Stimulated activated CD8-positive, alpha-beta memory T cell treated with anti-CD3 and anti-CD28 coated beads, Interleukin-7, amount 100 ng/mL, for 48 hours (primary cell): ENCODE measurements at regions not wholly inside any gene's neighbourhood (a gene's known extent, or its start where the extent isn't known, plus 50 kb on each side); places are given as distances from the start of the nearest gene placed in this dataset.
"Not testable (repeated sequence)": the region's sequence is repeated elsewhere in the genome, so short reads cannot be mapped to it uniquely, and the experiment has no call there.

Source experiments
- DNase-seq, 2 donors: peaks; one replicate each; pipeline ENCODE4 v3.0.0-alpha.2; 2020; ENCODE audit warnings: low read depth in 1 of 2; ENCODE audit errors: extremely low read depth in 1 of 2

DNA sequence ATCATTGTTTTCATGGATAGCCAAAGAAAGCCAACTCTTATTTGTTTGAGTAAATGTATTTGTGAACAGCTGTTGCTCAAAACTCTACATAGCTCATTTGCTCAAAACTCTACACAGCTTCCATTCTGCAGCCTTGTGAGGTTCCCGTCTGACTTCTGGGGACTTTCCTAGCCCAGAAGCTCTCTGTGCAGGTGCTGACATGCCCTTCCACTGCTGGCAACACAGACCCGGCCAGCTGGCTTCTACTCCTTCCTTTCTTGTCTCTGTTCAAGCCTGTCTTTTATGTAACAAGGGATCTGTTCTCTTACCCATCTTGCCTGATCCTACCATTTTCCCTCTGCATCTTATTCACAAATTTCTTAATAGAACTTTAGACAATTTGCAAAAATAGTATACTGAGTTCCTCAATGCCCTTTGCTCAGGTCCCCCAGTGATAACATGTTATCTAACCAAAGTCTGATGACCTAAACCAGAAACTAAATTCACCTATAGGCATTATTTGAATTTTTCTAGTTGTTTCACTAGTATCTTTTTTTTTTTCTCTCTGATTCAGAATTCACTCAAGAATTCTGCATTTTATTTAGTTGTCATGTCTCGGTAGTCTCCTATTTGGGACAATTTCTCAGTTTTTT lies 556.5 kb upstream of the SEMA6A start:
- DNase-seq: no peak

GRCh38 chr5:117118499-117118898 lies 543.9 kb upstream of the SEMA6A start:
- no peak for DNase-seq

- DNase-seq: not testable (repeated sequence)
These were observed 542.7 kb upstream of the SEMA6A start for GRCh38 chr5:117117314-117117713.

DNA sequence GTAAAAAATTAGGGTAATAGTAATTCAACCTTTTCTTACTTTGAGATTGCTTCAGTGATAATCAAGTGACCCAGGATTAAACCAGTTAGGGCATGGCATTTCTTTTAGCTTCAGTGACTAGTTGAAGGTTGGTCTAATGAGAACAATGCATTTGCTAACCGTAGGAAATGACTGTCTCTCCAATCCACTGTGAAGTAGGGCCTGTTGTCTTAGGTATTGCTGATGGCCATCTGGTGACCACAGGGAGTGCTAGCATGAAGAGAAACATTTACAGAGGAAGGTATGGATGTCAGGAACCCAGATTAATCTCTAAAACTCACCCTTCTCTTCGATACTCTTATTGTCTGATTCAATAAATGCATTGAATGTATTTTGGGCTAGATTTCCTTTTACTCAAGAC lies 535.9 kb upstream of the SEMA6A start:
- DNase-seq: no peak

DNA sequence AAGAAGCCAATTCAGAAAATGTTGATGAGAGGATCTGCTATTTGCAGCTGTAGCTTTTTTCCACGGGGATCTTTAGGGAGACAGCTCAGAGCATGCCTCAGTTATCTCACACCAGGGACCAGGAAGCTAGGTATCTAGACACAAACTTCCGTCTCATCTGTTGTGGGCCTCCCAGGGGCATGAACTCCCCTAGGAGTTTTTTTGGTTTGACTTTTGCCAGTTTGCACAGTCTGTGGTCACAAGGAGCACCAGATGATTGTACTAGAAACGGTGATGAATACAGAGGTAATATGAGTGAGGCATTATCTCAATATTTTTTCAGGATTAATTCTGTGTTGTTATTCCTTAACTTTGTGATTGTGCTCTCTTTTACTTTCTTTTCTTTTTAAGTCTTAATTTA lies 533.2 kb upstream of the SEMA6A start:
- DNase-seq: no peak

- no peak for DNase-seq
These were observed 529.1 kb upstream of the SEMA6A start for GRCh38 chr5:117103703-117104102.

DNA sequence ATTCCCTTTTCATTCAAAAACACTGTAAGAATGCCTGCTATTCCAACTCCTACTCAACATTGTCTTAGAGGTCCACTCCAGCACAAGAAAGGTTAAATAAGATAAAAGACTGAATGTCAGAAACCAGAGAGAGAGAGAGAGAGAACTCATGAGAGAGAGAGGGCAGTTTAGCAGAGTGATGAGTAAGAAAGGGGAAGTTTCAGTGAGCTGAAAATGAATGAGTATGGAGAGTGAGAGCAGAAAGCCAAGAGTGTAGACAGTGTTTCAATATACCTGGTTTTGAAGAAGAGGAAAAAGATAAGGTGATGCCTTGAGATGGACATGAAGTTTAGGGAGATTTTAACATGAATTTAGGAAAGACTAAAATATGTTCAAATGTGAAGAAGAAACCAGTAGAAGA lies 528.0 kb upstream of the SEMA6A start:
- DNase-seq: no peak

GRCh38 chr5:117100176-117100575 lies 525.6 kb upstream of the SEMA6A start:
- no peak for DNase-seq

GRCh38 chr5:117098094-117098493 lies 523.5 kb upstream of the SEMA6A start:
- no peak for DNase-seq

DNA sequence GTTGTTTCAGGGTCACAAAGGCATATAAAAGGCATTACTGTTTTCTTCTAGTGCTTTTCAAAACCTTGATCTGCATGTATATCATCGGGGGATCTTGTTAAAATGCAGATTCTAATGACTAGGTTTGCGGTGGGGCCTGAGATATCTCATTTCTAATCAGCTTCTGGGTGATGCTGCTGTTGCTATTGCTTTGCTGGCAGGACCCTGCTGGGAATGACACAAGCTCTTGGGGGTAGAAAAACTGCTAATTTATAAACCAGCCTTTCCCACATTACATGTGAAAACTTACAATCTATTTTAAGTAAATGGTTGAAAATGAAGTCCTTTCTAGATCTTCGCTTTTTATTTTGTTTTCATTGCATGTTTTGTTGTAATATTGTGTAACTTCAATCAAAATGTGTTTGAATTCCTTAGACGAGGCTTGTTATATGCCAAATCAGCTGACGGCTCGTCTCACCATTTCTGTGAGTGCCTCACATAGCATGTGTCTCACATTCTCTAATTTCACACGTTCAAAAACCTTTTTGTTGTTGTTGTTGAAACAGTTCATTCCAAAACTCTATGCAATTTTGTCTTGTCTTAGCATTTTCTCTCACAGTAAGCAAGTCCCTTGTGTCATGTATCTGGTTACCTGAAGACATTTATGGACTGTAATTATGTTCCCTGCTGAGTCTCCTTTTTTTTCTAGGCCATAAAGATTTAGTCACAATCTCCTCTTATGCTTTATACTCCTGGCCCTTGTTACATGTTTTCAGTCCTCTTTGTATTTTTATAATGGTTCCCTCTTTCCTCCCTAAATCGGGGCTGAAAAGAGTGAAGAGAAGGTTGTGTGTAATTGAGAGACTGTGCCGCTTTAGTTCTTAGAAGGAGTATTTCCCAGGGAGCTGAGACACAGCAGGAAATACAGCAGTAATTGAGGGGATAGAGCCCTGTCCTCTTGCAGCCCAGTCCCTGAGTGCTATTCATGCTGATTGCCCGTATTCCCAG lies 521.0 kb upstream of the SEMA6A start:
- DNase-seq: no peak

DNA sequence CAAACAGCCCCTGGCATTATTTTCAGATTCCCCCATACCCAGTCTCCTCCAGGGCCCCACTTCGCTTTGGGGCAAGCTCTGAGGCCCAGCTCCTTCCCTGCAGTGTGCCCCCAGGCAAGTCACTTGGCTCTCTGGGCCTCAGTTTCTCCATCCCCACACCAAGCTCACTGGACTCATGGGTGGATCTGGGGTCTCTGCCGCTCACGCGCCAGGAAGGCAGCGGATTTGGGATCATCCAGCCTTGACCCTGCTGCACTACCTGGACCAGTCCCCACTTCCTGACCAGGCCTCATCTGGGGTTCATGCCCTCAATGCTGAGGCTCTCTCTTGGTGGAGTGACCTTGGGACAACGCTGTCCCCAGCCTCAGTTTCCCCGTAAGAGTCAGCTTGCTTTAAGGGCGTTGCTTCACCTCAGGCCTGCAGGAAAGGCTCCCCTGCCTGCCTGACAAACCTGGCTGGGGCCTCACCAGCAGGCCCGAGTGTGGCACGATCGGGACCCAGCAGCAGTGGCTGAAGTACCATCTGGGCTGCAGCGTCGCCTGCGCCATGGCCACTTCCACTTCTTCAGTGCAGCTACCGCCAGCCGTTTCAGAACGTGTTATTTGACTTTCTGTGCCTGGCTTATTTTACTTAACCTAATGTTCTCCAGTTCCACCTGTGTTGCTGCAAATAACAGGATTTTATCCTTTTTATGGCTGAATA lies 519.6 kb upstream of the SEMA6A start:
- DNase-seq: no peak

DNA sequence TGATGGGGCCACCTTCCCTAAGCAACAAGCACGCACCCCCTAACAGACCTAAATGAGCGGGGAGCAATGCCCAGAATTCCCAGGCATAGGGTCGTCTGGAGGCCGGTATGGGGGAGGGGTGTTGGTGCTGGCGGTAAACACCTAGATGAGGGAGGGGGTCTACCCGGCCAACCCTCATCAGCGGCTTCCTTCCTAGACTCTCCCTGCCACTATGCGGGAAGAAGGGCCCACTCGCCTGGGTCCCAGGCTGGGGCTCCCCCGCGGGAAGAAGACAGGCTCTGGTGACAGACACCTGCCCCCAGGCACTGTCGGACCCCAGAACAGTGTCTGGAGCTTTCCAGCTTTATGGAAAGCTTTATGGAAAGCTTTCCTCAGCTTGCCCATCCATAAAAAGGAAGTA lies 519.0 kb upstream of the SEMA6A start:
- no peak for DNase-seq

- no peak for DNase-seq
These were observed 514.4 kb upstream of the SEMA6A start for GRCh38 chr5:117089001-117089400.

- no peak for DNase-seq
These were observed 513.6 kb upstream of the SEMA6A start for GRCh38 chr5:117088176-117088575.

GRCh38 chr5:117084067-117084466 lies 509.4 kb upstream of the SEMA6A start:
- no peak for DNase-seq

GRCh38 chr5:117082977-117083376 lies 508.4 kb upstream of the SEMA6A start:
- DNase-seq: no peak

- no peak for DNase-seq
These were observed 502.5 kb upstream of the SEMA6A start for GRCh38 chr5:117077142-117077541.

- no peak for DNase-seq
These were observed 497.8 kb upstream of the SEMA6A start for GRCh38 chr5:117072439-117072838.

DNA sequence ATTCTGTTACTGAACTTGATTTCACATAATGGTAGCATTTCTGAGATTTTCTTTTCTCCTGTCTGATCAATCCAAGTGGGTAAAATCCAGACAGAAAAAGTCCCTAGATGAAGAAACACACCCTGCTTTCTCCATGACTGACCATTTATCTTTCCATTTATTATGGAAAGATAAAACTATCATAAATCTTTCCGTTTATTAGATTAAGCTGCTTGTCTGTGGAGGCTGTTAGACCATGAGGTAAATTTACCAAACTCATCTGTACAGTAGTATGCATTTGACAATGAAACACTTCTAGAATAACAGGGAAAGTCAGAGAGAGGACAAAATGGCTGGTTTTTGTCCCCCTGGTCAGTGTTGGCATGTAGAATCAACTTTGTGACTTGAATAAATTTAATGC lies 491.2 kb upstream of the SEMA6A start:
- no peak for DNase-seq

GRCh38 chr5:117065161-117065560 lies 490.5 kb upstream of the SEMA6A start:
- DNase-seq: no peak

GRCh38 chr5:117060099-117060498 lies 485.5 kb upstream of the SEMA6A start:
- no peak for DNase-seq

GRCh38 chr5:117058740-117059139 lies 484.1 kb upstream of the SEMA6A start:
- DNase-seq: no peak
